D721Med (cell line): ENCODE measurements at regions not wholly inside any gene's neighbourhood (a gene's known extent, or its start where the extent isn't known, plus 50 kb on each side); places are given as distances from the start of the nearest gene placed in this dataset.

Experiments used
- DNase-seq: peaks from one replicate; pipeline ENCODE4 v3.0.0; 2011; ENCODE audit warnings: low spot score; ENCODE audit not compliant: insufficient read length
- FAIRE-seq: peaks from 2 replicates; lab custom pipeline; 2011; peaks lifted over from hg19 to GRCh38; lab: Jason Lieb, UNC
- CTCF ChIP-seq: IDR thresholded peaks from 2 replicates; pipeline ENCODE4 v1.5.1; 2012; ENCODE audit warnings: mild to moderate bottlenecking, control low read depth; ENCODE audit not compliant: insufficient read depth; ENCODE audit errors: missing control alignments

GRCh38 chr9:3001311-3001710, 157.4 kb upstream of the PUM3 start:
- no peak for DNase-seq
- no peak for FAIRE-seq
- no peak for TF ChIP-seq CTCF

GRCh38 chr9:2992427-2992826, 148.5 kb upstream of the PUM3 start:
- no peak for TF ChIP-seq CTCF
- no peak for DNase-seq
- no peak for FAIRE-seq

- FAIRE-seq (no peak), DNase-seq (no peak)
- peak; percentile 8 for TF ChIP-seq CTCF
These were observed 147.4 kb upstream of the PUM3 start for GRCh38 chr9:2991292-2991691.

GRCh38 chr9:2987679-2988078, 143.8 kb upstream of the PUM3 start:
- no peak for FAIRE-seq
- TF ChIP-seq CTCF, result no peak
- no peak for DNase-seq

- no peak for DNase-seq
- no peak for FAIRE-seq
- TF ChIP-seq CTCF, result no peak
These were observed 141.4 kb upstream of the PUM3 start for GRCh38 chr9:2985343-2985742.

GRCh38 chr9:2984491-2984890, 140.6 kb upstream of the PUM3 start:
- TF ChIP-seq CTCF, result no peak
- no peak for DNase-seq
- FAIRE-seq, result no peak

GRCh38 chr9:2979957-2980610, 136.2 kb upstream of the PUM3 start:
- no peak for TF ChIP-seq CTCF
- DNase-seq (no peak), FAIRE-seq (no peak)
